ENCODE measurements at regions not wholly inside any gene's neighbourhood (a gene's known extent, or its start where the extent isn't known, plus 50 kb on each side); places are given as distances from the start of the nearest gene placed in this dataset.

GRCh38 chr18:60471652-60472051 lies 99.1 kb upstream of the MC4R start:
- TF ChIP-seq CTCF (IDR thresholded peaks at IDR 0.05; ENCODE audit: insufficient read depth in 1 of 2, low read depth in 1 of 2, low read length in 1 of 2, severe bottlenecking in 1 of 2, unreplicated experiment in 1 of 2), result no peak
- no peaks in the 10 kb centered on the region for H3K36me3 ChIP-seq (ENCODE audit: control insufficient read depth, insufficient read depth, low read length)
- no peaks in the 10 kb centered on the region for H3K27me3 ChIP-seq (replicated peaks; ENCODE audit: control insufficient read depth, insufficient read depth, low read length)
- DNase-seq, result no peak
- Mint-ChIP-seq H3K9me3 (ENCODE audit: unreplicated experiment) (no peaks in the 10 kb centered on the region), H3K4me1 (ENCODE audit: low read depth, unreplicated experiment) (no peaks in the 10 kb centered on the region), H3K27me3 (ENCODE audit: insufficient read depth, unreplicated experiment) (no peaks in the 10 kb centered on the region), H3K27ac (ENCODE audit: unreplicated experiment) (no peak overlapping the region), H3K4me3 (ENCODE audit: unreplicated experiment) (no peak overlapping the region), H3K36me3 (ENCODE audit: insufficient read depth, unreplicated experiment) (no peaks in the 10 kb centered on the region)
- no peak overlapping the region for H3K4me3 ChIP-seq (ENCODE audit: low read depth, low read length)
- ChIA-PET CTCF (no interaction called here), POLR2A (no interaction called here)
- no TSS peak for BruUV-seq (replicated peaks)
- intact Hi-C loops (cut with micrococcal nuclease; ENCODE audit: unreplicated experiment), result no loop called here
- H3K9me3 ChIP-seq, result no peaks in the 10 kb centered on the region
- H3K4me1 ChIP-seq, result no peaks in the 10 kb centered on the region

- no peaks in the 10 kb centered on the region for H3K36me3 Mint-ChIP-seq (ENCODE audit: insufficient read depth, unreplicated experiment)
- CTCF ChIA-PET, result no interaction called here
- H3K27me3 Mint-ChIP-seq (ENCODE audit: insufficient read depth, unreplicated experiment), result no peaks in the 10 kb centered on the region
Observed at GRCh38 chr18:60485201-60485600, 112.6 kb upstream of the MC4R start.

GRCh38 chr18:60493066-60493465 lies 120.5 kb upstream of the MC4R start:
- no peaks in the 10 kb centered on the region for H3K36me3 Mint-ChIP-seq (ENCODE audit: insufficient read depth, unreplicated experiment)
- no peaks in the 10 kb centered on the region for H3K27me3 Mint-ChIP-seq (ENCODE audit: insufficient read depth, unreplicated experiment)
- no TSS peak for BruUV-seq (replicated peaks)
- Histone ChIP-seq H3K4me1 (no peaks in the 10 kb centered on the region), H3K4me3 (ENCODE audit: low read depth, low read length) (no peak overlapping the region), H3K27me3 (replicated peaks; ENCODE audit: control insufficient read depth, insufficient read depth, low read length) (no peaks in the 10 kb centered on the region), H3K36me3 (ENCODE audit: control insufficient read depth, insufficient read depth, low read length) (no peaks in the 10 kb centered on the region), H3K9me3 (no peaks in the 10 kb centered on the region)
- no peaks in the 10 kb centered on the region for H3K9me3 Mint-ChIP-seq (ENCODE audit: unreplicated experiment)
- TF ChIP-seq CTCF (IDR thresholded peaks at IDR 0.05; ENCODE audit: insufficient read depth in 1 of 2, low read depth in 1 of 2, low read length in 1 of 2, severe bottlenecking in 1 of 2, unreplicated experiment in 1 of 2), result no peak
- H3K4me3 Mint-ChIP-seq (ENCODE audit: unreplicated experiment), result no peak overlapping the region
- DNase-seq, result no peak
- H3K4me1 Mint-ChIP-seq (ENCODE audit: low read depth, unreplicated experiment), result no peaks in the 10 kb centered on the region
- POLR2A ChIA-PET, result no interaction called here
- intact Hi-C loops (cut with micrococcal nuclease; ENCODE audit: unreplicated experiment), result no loop called here
- CTCF ChIA-PET, result no interaction called here
- H3K27ac Mint-ChIP-seq (ENCODE audit: unreplicated experiment), result no peak overlapping the region

More at GRCh38 chr18:60485201-60485600, 112.6 kb upstream of the MC4R start:
- no TSS peak for BruUV-seq (replicated peaks)
- POLR2A ChIA-PET, result no interaction called here
- Mint-ChIP-seq H3K9me3 (ENCODE audit: unreplicated experiment) (no peaks in the 10 kb centered on the region), H3K4me1 (ENCODE audit: low read depth, unreplicated experiment) (no peaks in the 10 kb centered on the region), H3K4me3 (ENCODE audit: unreplicated experiment) (no peak overlapping the region), H3K27ac (ENCODE audit: unreplicated experiment) (no peak overlapping the region)
- no peak for TF ChIP-seq CTCF (IDR thresholded peaks at IDR 0.05; ENCODE audit: insufficient read depth in 1 of 2, low read depth in 1 of 2, low read length in 1 of 2, severe bottlenecking in 1 of 2, unreplicated experiment in 1 of 2)
- no peaks in the 10 kb centered on the region for H3K27me3 ChIP-seq (replicated peaks; ENCODE audit: control insufficient read depth, insufficient read depth, low read length)
- no peaks in the 10 kb centered on the region for H3K36me3 ChIP-seq (ENCODE audit: control insufficient read depth, insufficient read depth, low read length)
- no peaks in the 10 kb centered on the region for H3K9me3 ChIP-seq
- intact Hi-C loops (cut with micrococcal nuclease; ENCODE audit: unreplicated experiment), result no loop called here
- H3K4me1 ChIP-seq, result no peaks in the 10 kb centered on the region
- no peak overlapping the region for H3K4me3 ChIP-seq (ENCODE audit: low read depth, low read length)
- DNase-seq, result no peak

Measured in Caco-2 (cell line).